HepG2 (cell line): ENCODE measurements at regions not wholly inside any gene's neighbourhood (a gene's known extent, or its start where the extent isn't known, plus 50 kb on each side); places are given as distances from the start of the nearest gene placed in this dataset.

Experiments
- CTCF ChIP-seq: sonication (generic); formaldehyde crosslinking; IDR thresholded peaks from 2 replicates; pipeline ENCODE4 v1.5.0; 2020; ENCODE audit warnings: mild to moderate bottlenecking, missing genetic modification reagents, moderate library complexity
- EP300 ChIP-seq, 3 experiments: sonication (generic) in 1 of 3; formaldehyde crosslinking in 1 of 3; IDR thresholded peaks; 2 replicates each; pipeline versions ENCODE4 v1.5.1 to v1.6.1; 2011 to 2020; ENCODE audit warnings: low read depth in 2 of 3, low read length in 2 of 3, borderline replicate concordance in 1 of 3, improper control_type of control experiment in 1 of 3, mild to moderate bottlenecking in 1 of 3, missing genetic modification reagents in 1 of 3, moderate library complexity in 1 of 3
- FOSL2 ChIP-seq: sonication (generic); formaldehyde crosslinking; IDR thresholded peaks from 2 replicates; pipeline ENCODE4 v1.4.0; 2020; ENCODE audit warnings: missing genetic modification reagents
- JUND ChIP-seq: sonication (generic); formaldehyde crosslinking; IDR thresholded peaks from 2 replicates; pipeline ENCODE4 v1.8.0; 2022; ENCODE audit warnings: mild to moderate bottlenecking, missing genetic modification reagents
- PBX3 ChIP-seq: sonication (generic); formaldehyde crosslinking; IDR thresholded peaks from 2 replicates; pipeline ENCODE4 v1.8.1; 2023; ENCODE audit warnings: missing genetic modification reagents, inconsistent platforms, borderline replicate concordance
- THAP7 ChIP-seq: sonication (generic); formaldehyde crosslinking; IDR thresholded peaks from 2 replicates; pipeline ENCODE4 v1.8.1; 2023; ENCODE audit warnings: mild to moderate bottlenecking, missing genetic modification reagents
- YY1 ChIP-seq: IDR thresholded peaks from 2 replicates; pipeline ENCODE4 v1.6.1; 2011; ENCODE audit warnings: low read length, low read depth, moderate library complexity, mild to moderate bottlenecking; ENCODE audit not compliant: insufficient read depth, insufficient replicate concordance
- ZFP1 ChIP-seq: IDR thresholded peaks from 2 replicates; pipeline ENCODE4 v1.6.1; 2016
- ZNF574 ChIP-seq: sonication (generic); formaldehyde crosslinking; IDR thresholded peaks from 2 replicates; pipeline ENCODE4 v1.4.0; 2020; ENCODE audit warnings: missing genetic modification reagents
- TF ChIP-seq, protein P1 (sequence below): sonication (generic); formaldehyde crosslinking; IDR thresholded peaks from 2 replicates; pipeline ENCODE4 v1.5.0; 2020; ENCODE audit warnings: mild to moderate bottlenecking, missing genetic modification reagents, borderline replicate concordance
- TF ChIP-seq, protein P2 (sequence below): sonication (generic); formaldehyde crosslinking; IDR thresholded peaks from 2 replicates; pipeline ENCODE4 v1.8.1; 2022; ENCODE audit warnings: low read depth, mild to moderate bottlenecking, missing genetic modification reagents

- TF ChIP-seq ZNF574 (CRISPR knock-in tag): no peak
- TF ChIP-seq PBX3 (CRISPR knock-in tag): no peak
- no peak for TF ChIP-seq EP300 (IDR thresholded peaks at IDR 0.05; ENCODE audit: low read depth in 2 of 2, low read length in 2 of 2)
- TF ChIP-seq EP300 (CRISPR knock-in tag; IDR thresholded peaks at IDR 0.05; ENCODE audit: borderline replicate concordance): no peak
- no peak for TF ChIP-seq JUND (CRISPR knock-in tag)
- TF ChIP-seq FOSL2 (CRISPR knock-in tag): no peak
- TF ChIP-seq, protein P1, sequence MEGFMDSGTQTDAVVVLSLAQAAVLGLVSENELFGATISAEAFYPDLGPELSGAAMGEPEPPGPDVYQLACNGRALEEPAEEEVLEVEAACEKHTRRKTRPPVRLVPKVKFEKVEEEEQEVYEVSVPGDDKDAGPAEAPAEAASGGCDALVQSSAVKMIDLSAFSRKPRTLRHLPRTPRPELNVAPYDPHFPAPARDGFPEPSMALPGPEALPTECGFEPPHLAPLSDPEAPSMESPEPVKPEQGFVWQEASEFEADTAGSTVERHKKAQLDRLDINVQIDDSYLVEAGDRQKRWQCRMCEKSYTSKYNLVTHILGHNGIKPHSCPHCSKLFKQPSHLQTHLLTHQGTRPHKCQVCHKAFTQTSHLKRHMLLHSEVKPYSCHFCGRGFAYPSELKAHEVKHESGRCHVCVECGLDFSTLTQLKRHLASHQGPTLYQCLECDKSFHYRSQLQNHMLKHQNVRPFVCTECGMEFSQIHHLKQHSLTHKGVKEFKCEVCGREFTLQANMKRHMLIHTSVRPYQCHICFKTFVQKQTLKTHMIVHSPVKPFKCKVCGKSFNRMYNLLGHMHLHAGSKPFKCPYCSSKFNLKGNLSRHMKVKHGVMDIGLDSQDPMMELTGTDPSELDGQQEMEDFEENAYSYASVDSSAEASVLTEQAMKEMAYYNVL (CRISPR knock-in tag): no peak
- TF ChIP-seq YY1: no peak
- TF ChIP-seq, protein P2, sequence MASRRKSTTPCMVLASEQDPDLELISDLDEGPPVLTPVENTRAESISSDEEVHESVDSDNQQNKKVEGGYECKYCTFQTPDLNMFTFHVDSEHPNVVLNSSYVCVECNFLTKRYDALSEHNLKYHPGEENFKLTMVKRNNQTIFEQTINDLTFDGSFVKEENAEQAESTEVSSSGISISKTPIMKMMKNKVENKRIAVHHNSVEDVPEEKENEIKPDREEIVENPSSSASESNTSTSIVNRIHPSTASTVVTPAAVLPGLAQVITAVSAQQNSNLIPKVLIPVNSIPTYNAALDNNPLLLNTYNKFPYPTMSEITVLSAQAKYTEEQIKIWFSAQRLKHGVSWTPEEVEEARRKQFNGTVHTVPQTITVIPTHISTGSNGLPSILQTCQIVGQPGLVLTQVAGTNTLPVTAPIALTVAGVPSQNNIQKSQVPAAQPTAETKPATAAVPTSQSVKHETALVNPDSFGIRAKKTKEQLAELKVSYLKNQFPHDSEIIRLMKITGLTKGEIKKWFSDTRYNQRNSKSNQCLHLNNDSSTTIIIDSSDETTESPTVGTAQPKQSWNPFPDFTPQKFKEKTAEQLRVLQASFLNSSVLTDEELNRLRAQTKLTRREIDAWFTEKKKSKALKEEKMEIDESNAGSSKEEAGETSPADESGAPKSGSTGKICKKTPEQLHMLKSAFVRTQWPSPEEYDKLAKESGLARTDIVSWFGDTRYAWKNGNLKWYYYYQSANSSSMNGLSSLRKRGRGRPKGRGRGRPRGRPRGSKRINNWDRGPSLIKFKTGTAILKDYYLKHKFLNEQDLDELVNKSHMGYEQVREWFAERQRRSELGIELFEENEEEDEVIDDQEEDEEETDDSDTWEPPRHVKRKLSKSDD (CRISPR knock-in tag): no peak
- TF ChIP-seq THAP7 (CRISPR knock-in tag): no peak
- TF ChIP-seq ZFP1 (CRISPR knock-in tag): no peak
- no peak for TF ChIP-seq CTCF
Measured at GRCh38 chr6:129957941-129958898, 60.2 kb upstream of the L3MBTL3 start.
